Fibroblast of lung (primary cell): ENCODE measurements at regions not wholly inside any gene's neighbourhood (a gene's known extent, or its start where the extent isn't known, plus 50 kb on each side); places are given as distances from the start of the nearest gene placed in this dataset.

Experiments used
- DNase-seq, 2 donors: peaks; one replicate each; pipeline versions ENCODE4 v3.0.0 to v3.0.0-alpha.2; 2010; ENCODE audit warnings: low read depth in 2 of 2
- H2AFZ ChIP-seq: 2 replicates; pipeline ENCODE4 v1.5.1; 2012; ENCODE audit warnings: low read length, control low read depth, inconsistent platforms
- H3K27ac ChIP-seq: 2 replicates; pipeline ENCODE4 v1.5.1; 2011; ENCODE audit warnings: low read length, control low read depth; ENCODE audit not compliant: insufficient read depth
- H3K27me3 ChIP-seq: 2 replicates; pipeline ENCODE4 v1.5.1; 2011; ENCODE audit warnings: mild to moderate bottlenecking, low read length; ENCODE audit not compliant: control insufficient read depth, insufficient read depth
- H3K36me3 ChIP-seq: 2 replicates; pipeline ENCODE4 v1.5.1; 2011; ENCODE audit warnings: low read length; ENCODE audit not compliant: control insufficient read depth, insufficient read depth
- H3K4me1 ChIP-seq: 2 replicates; pipeline ENCODE4 v1.5.1; 2011; ENCODE audit warnings: low read length; ENCODE audit not compliant: control insufficient read depth, insufficient read depth; ENCODE audit errors: extremely low read depth
- H3K4me2 ChIP-seq: 2 replicates; pipeline ENCODE4 v1.5.1; 2011; ENCODE audit warnings: low read length, control low read depth; ENCODE audit not compliant: insufficient read depth; ENCODE audit errors: extremely low read depth
- H3K4me3 ChIP-seq, 4 experiments: fragments of 200-600 bp in 1 of 4; sonication (generic) in 1 of 4; replicated peaks in 1 of 4; 2 replicates each; pipeline ENCODE4 v1.5.1; 2011 to 2016; ENCODE audit warnings: low read length in 4 of 4, low read depth in 3 of 4, mild to moderate bottlenecking in 3 of 4, control low read depth in 2 of 4, inconsistent platforms in 1 of 4, mixed read lengths in 1 of 4; ENCODE audit not compliant: insufficient read depth in 1 of 4; ENCODE audit errors: control extremely low read depth in 1 of 4
- H3K79me2 ChIP-seq: 2 replicates; pipeline ENCODE4 v1.5.1; 2012; ENCODE audit warnings: mild to moderate bottlenecking, low read length, inconsistent platforms; ENCODE audit not compliant: control insufficient read depth, insufficient read depth
- H3K9ac ChIP-seq: 2 replicates; pipeline ENCODE4 v1.5.1; 2011; ENCODE audit warnings: mild to moderate bottlenecking, low read length, control low read depth; ENCODE audit not compliant: insufficient read depth
- H3K9me3 ChIP-seq: 2 replicates; pipeline ENCODE4 v1.5.1; 2012; ENCODE audit warnings: low read depth, low read length; ENCODE audit not compliant: control insufficient read depth, insufficient read depth
- H4K20me1 ChIP-seq: 2 replicates; pipeline ENCODE4 v1.5.1; 2011; ENCODE audit warnings: low read length; ENCODE audit not compliant: control insufficient read depth, insufficient read depth; ENCODE audit errors: extremely low read depth
- EZH2 ChIP-seq: IDR thresholded peaks from 2 replicates; pipeline ENCODE4 v1.5.1; 2012; ENCODE audit warnings: low read length, control low read depth, mild to moderate bottlenecking; ENCODE audit errors: missing control alignments
- TF ChIP-seq, protein P1 (sequence below), 2 donors: IDR thresholded peaks in 1 of 2; conservative IDR thresholded peaks in 1 of 2; 1 replicate in 1 of 2; 2 replicates in 1 of 2; pipeline ENCODE4 v1.5.1; 2011 to 2012; ENCODE audit warnings: low read length in 2 of 2, control low read depth in 1 of 2, inconsistent platforms in 1 of 2, low read depth in 1 of 2, mild to moderate bottlenecking in 1 of 2

DNA sequence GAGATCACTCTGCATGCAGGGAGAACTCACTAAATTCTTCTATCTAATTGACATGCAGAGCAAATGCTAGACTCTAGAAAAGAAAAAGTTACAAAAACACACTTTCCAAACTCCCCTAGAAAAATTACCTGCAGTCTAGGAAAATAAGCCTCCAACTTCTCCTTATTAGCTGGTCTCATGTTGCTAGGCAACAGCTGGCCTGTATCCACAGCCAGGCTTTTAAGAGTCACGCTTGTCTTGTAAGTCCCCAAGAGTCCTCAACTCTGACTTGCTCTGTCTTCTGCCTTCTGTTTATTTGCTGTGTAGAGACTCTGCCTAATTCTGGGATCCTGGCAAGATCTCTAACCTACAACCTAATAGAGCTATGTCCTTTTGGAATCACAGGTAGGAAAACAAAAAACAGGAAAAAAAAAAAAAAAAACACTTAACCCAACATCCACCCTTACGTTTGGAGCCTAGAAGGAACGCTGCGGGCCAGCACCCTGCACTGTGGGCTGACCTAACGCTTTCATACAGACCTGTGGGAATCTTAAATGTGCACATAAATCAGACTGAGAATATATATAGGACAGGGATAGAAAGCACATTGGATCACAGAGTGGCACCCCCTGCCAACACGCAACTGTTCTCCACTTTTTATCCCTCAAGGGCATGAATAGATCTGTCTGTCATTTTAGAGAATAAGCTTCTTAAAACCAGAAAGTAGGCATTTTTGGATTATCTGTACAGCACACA lies 117.0 kb upstream of the PTPRZ1 start:
- no peak for TF ChIP-seq EZH2
- TF ChIP-seq, protein P1, sequence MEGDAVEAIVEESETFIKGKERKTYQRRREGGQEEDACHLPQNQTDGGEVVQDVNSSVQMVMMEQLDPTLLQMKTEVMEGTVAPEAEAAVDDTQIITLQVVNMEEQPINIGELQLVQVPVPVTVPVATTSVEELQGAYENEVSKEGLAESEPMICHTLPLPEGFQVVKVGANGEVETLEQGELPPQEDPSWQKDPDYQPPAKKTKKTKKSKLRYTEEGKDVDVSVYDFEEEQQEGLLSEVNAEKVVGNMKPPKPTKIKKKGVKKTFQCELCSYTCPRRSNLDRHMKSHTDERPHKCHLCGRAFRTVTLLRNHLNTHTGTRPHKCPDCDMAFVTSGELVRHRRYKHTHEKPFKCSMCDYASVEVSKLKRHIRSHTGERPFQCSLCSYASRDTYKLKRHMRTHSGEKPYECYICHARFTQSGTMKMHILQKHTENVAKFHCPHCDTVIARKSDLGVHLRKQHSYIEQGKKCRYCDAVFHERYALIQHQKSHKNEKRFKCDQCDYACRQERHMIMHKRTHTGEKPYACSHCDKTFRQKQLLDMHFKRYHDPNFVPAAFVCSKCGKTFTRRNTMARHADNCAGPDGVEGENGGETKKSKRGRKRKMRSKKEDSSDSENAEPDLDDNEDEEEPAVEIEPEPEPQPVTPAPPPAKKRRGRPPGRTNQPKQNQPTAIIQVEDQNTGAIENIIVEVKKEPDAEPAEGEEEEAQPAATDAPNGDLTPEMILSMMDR (conservative IDR thresholded peaks at IDR 0.05 in 1 of 2, IDR thresholded peaks at IDR 0.05 in 1 of 2; ENCODE audit: low read depth in 1 of 2, low read length in 2 of 2), result no peak
- Histone ChIP-seq H3K9ac (no peak overlapping the region), H3K27me3 (no peaks in the 10 kb centered on the region), H3K4me3 (no peak overlapping the region), H3K9me3 (no peaks in the 10 kb centered on the region), H3K4me1 (no peaks in the 10 kb centered on the region), H3K36me3 (no peaks in the 10 kb centered on the region), H3K4me2 (no peak overlapping the region), H3K27ac (no peak overlapping the region), H3K79me2 (no peaks in the 10 kb centered on the region), H2AFZ (no peak overlapping the region), H4K20me1 (no peaks in the 10 kb centered on the region)
- DNase-seq, result no peak

- DNase-seq, result no peak
- no peaks in the 10 kb centered on the region for H3K36me3 ChIP-seq
- H4K20me1 ChIP-seq, result no peaks in the 10 kb centered on the region
- no peaks in the 10 kb centered on the region for H3K27me3 ChIP-seq
- H3K79me2 ChIP-seq, result no peaks in the 10 kb centered on the region
- no peak overlapping the region for H3K4me3 ChIP-seq
- no peak overlapping the region for H3K9ac ChIP-seq
- no peak overlapping the region for H3K4me2 ChIP-seq
- H3K9me3 ChIP-seq, result no peaks in the 10 kb centered on the region
- no peaks in the 10 kb centered on the region for H3K4me1 ChIP-seq
- no peak overlapping the region for H3K27ac ChIP-seq
- TF ChIP-seq, protein P1 (conservative IDR thresholded peaks at IDR 0.05 in 1 of 2, IDR thresholded peaks at IDR 0.05 in 1 of 2; ENCODE audit: low read depth in 1 of 2, low read length in 2 of 2), result no peak
- no peak for TF ChIP-seq EZH2
- H2AFZ ChIP-seq, result no peak overlapping the region
These were observed 117.7 kb upstream of the PTPRZ1 start for GRCh38 chr7:121755286-121755685.

DNA sequence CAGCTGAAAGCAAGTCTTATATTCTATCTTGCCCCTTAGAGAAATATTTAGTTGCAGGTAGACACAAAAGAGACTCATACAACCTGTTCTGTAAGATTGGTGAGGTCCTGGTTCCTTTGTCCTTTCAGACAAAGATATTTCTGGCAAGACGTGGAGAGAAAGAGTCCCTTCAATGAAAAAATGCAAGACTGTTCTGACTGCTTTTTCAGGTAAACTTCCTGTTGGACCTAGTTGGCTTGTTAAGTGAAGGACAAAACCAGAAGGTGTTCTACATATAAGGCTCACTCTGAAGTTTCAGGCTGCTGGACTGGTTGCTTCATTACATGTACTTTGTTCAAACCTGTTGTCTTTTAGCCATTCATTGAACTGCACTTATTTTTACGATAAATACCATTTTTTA lies 119.0 kb upstream of the PTPRZ1 start:
- Histone ChIP-seq H2AFZ (no peak overlapping the region), H3K36me3 (no peaks in the 10 kb centered on the region), H3K9ac (no peak overlapping the region), H3K27ac (no peak overlapping the region), H3K27me3 (no peaks in the 10 kb centered on the region), H3K9me3 (no peaks in the 10 kb centered on the region), H3K4me1 (no peaks in the 10 kb centered on the region), H3K4me3 (no peak overlapping the region), H4K20me1 (no peaks in the 10 kb centered on the region), H3K79me2 (no peaks in the 10 kb centered on the region), H3K4me2 (no peak overlapping the region)
- TF ChIP-seq EZH2, result no peak
- TF ChIP-seq, protein P1 (conservative IDR thresholded peaks at IDR 0.05 in 1 of 2, IDR thresholded peaks at IDR 0.05 in 1 of 2; ENCODE audit: low read depth in 1 of 2, low read length in 2 of 2), result no peak
- no peak for DNase-seq
